ENCODE measurements at regions not wholly inside any gene's neighbourhood (a gene's known extent, or its start where the extent isn't known, plus 50 kb on each side); places are given as distances from the start of the nearest gene placed in this dataset.

- TF ChIP-seq REST (IDR thresholded peaks at IDR 0.05; ENCODE audit: low read depth, low read length): no peak
These were observed 314.1 kb upstream of the DIO3 start (continued) for GRCh38 chr14:101246894-101247841.

- WGBS (ENCODE audit: low lambda C conversion rate): 53% methylated on average over 15 of the region's 17 CpGs
- Histone ChIP-seq H3K27ac (ENCODE audit: low read depth in 2 of 2, low read length in 1 of 2) (no peak overlapping the region), H3K9me2 (no peaks in the 10 kb centered on the region), H3K36me3 (replicated peaks in 1 of 2; ENCODE audit: control insufficient read depth in 1 of 2, insufficient read depth in 2 of 2, low read length in 1 of 2) (no peaks in the 10 kb centered on the region), H3K79me2 (ENCODE audit: insufficient read depth) (no peaks in the 10 kb centered on the region), H3K27me3 (ENCODE audit: insufficient read depth) (no peaks in the 10 kb centered on the region), H4K20me1 (ENCODE audit: insufficient read depth) (no peaks in the 10 kb centered on the region), H3K9me3 (no peaks in the 10 kb centered on the region), H3K4me3 (ENCODE audit: low read depth in 2 of 2, low read length in 1 of 2) (no peak overlapping the region), H3K4me1 (ENCODE audit: control insufficient read depth in 1 of 2, insufficient read depth in 2 of 2, low read depth in 1 of 2, low read length in 1 of 2) (no peaks in the 10 kb centered on the region; a peak in 1 of 4 replicates), H3K4me2 (no peak overlapping the region), H2AFZ (ENCODE audit: low read depth) (no peak overlapping the region), H3K9ac (no peak overlapping the region), H3F3A (replicated peaks; ENCODE audit: insufficient read depth) (no peaks in the 10 kb centered on the region)
- CTCF ChIA-PET: no interaction called here
- no peak for TF ChIP-seq RFX5 (IDR thresholded peaks at IDR 0.05; ENCODE audit: low read length)
- no peak for TF ChIP-seq FOXJ3 (CRISPR knock-in tag; IDR thresholded peaks at IDR 0.05)
- no peak for TF ChIP-seq EZH2phosphoT487 (IDR thresholded peaks at IDR 0.05; ENCODE audit: borderline replicate concordance, low read depth)
- no peak for TF ChIP-seq FOXM1 (IDR thresholded peaks at IDR 0.05; ENCODE audit: low read depth)
- TF ChIP-seq ELF1 (IDR thresholded peaks at IDR 0.05): no peak
- no peak for TF ChIP-seq JUND (IDR thresholded peaks at IDR 0.05)
- no peak for TF ChIP-seq IRF3 (IDR thresholded peaks at IDR 0.05; ENCODE audit: low read depth, low read length)
- no peak for TF ChIP-seq REST (IDR thresholded peaks at IDR 0.05; ENCODE audit: low read depth, low read length)
- no peak for TF ChIP-seq USF1 (IDR thresholded peaks at IDR 0.05; ENCODE audit: borderline replicate concordance, low read depth)
- no peak for TF ChIP-seq TEAD4 (IDR thresholded peaks at IDR 0.05; ENCODE audit: borderline replicate concordance, insufficient read depth)
- DNase-seq: peak; percentile 15
- POLR2A ChIA-PET: no interaction called here
These were observed 313.2 kb upstream of the DIO3 start for GRCh38 chr14:101247842-101248725.

Measured in SK-N-SH (cell line).